OCI-LY1 (cell line): ENCODE measurements at regions not wholly inside any gene's neighbourhood (a gene's known extent, or its start where the extent isn't known, plus 50 kb on each side); places are given as distances from the start of the nearest gene placed in this dataset.

Source experiments
- EZH2 ChIP-seq: fragments of 200-600 bp; sonication (generic), shearing (Covaris generic); IDR thresholded peaks from 2 replicates; pipeline ENCODE4 v1.8.0; 2017; ENCODE audit warnings: borderline replicate concordance, mixed run types, mild to moderate bottlenecking, antibody characterized with exemption, low read length, moderate library complexity, mixed read lengths
- TF ChIP-seq, protein P1 (sequence below): fragments of 200-600 bp; sonication (generic), shearing (Covaris generic); IDR thresholded peaks from 2 replicates; pipeline ENCODE4 v1.5.1; 2017; ENCODE audit warnings: mild to moderate bottlenecking, antibody characterized with exemption, low read length, moderate library complexity, mixed read lengths

DNA sequence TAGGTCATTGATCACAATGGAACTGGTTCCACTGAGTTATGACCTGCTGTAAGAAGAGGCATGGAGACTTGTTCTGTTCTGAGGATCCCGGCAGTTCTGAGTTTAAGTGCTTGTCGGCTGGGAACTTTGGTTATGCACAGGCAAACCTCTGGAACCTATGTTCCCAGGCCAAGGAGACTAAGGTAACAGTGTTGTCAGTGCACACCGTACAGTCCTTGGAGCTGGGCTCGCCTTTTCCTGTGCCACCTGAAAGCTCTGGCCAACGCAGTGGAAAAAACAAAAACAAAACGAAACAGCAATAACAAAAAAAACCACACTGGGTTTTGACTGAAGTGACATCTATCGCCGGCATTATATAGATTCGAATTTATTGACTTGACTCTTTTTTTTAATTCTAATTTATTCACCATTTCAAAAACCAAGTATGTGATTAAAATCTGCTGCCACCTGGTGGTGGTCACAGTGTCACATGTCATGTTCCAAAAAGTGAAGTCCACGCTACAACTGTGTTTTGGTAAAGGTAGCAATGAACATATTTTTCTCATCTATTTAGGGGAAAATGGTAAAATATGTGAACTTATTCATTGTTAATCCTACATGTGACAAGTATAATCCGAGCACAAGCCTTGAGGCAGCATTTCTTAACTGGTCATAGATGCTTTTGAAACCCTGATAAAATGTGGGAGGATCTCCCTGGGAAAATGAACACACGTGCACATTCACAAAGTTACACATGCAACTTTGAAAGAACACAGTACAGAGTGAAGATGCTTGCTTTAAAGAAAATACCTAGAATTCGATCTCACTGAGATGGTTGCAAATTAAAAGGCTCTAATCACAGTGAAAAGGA lies 113.8 kb upstream of the PPP2R2D start:
- no peak for TF ChIP-seq EZH2
- TF ChIP-seq, protein P1, sequence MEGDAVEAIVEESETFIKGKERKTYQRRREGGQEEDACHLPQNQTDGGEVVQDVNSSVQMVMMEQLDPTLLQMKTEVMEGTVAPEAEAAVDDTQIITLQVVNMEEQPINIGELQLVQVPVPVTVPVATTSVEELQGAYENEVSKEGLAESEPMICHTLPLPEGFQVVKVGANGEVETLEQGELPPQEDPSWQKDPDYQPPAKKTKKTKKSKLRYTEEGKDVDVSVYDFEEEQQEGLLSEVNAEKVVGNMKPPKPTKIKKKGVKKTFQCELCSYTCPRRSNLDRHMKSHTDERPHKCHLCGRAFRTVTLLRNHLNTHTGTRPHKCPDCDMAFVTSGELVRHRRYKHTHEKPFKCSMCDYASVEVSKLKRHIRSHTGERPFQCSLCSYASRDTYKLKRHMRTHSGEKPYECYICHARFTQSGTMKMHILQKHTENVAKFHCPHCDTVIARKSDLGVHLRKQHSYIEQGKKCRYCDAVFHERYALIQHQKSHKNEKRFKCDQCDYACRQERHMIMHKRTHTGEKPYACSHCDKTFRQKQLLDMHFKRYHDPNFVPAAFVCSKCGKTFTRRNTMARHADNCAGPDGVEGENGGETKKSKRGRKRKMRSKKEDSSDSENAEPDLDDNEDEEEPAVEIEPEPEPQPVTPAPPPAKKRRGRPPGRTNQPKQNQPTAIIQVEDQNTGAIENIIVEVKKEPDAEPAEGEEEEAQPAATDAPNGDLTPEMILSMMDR, result peak; percentile 83
